Colonic mucosa (tissue), 4 donors: ENCODE measurements at regions not wholly inside any gene's neighbourhood (a gene's known extent, or its start where the extent isn't known, plus 50 kb on each side); places are given as distances from the start of the nearest gene placed in this dataset.

Experiments used
- DNase-seq: peaks from one replicate; pipeline ENCODE4 v3.0.0-alpha.2; 2020
- H3K27ac ChIP-seq: fragments of 200-600 bp; one replicate; pipeline ENCODE4 v1.8.0; 2021
- H3K27me3 ChIP-seq: fragments of 200-600 bp; one replicate; pipeline ENCODE4 v1.8.0; 2021
- H3K36me3 ChIP-seq: fragments of 200-600 bp; one replicate; pipeline ENCODE4 v1.8.0; 2021
- H3K4me1 ChIP-seq: fragments of 200-600 bp; one replicate; pipeline ENCODE4 v1.8.0; 2021; ENCODE audit warnings: mild to moderate bottlenecking
- H3K4me3 ChIP-seq: fragments of 200-600 bp; one replicate; pipeline ENCODE4 v1.8.0; 2021
- H3K9ac ChIP-seq, 2 donors: one replicate each; pipeline ENCODE4 v1.7.0; 2013; ENCODE audit warnings: control low read depth in 2 of 2, low read depth in 2 of 2, low read length in 2 of 2
- H3K9me3 ChIP-seq: fragments of 200-600 bp; one replicate; pipeline ENCODE4 v1.8.0; 2021
- intact Hi-C: fragments of 100-400 bp; cut with DNase I; formaldehyde crosslinking; loops from one replicate; pipeline ENCODE4 v1.14.1; 2022
- TF ChIP-seq, protein P1 (sequence below): fragments of 200-600 bp; IDR thresholded peaks from one replicate; pipeline ENCODE4 v1.8.0; 2022; ENCODE audit warnings: antibody characterized with exemption, mild to moderate bottlenecking
- donor health status: healthy.
- donor health status: DM: no; HTN: no; CAD: no.
- donor health status: DM: no; HTN: no; CAD: no.

DNA sequence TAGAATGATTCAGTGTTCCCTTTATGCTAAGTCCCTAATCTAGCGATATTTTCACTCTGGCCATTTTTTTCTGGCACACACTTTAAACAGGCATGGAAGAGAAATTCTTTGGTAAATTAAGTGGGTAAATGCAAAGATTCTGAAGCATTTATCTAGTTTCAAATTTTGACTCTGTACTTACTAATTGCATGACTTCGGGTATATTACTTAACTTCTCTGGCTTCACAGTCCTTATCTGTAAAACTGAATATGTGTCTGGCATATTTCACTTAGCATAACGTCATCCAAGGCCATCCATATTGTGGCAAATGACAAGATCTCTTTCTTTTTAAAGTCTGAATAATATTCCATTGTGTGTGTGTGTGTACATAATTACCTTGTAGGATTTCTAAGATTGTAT is 114.5 kb downstream of the MBL2 start:
- no peak overlapping the region for H3K27ac ChIP-seq
- intact Hi-C loops = no loop called here
- DNase-seq = no peak
- H3K36me3 ChIP-seq = no peaks in the 10 kb centered on the region
- no peaks in the 10 kb centered on the region for H3K4me1 ChIP-seq
- no peak overlapping the region for H3K9ac ChIP-seq
- H3K27me3 ChIP-seq = no peaks in the 10 kb centered on the region
- TF ChIP-seq, protein P1, sequence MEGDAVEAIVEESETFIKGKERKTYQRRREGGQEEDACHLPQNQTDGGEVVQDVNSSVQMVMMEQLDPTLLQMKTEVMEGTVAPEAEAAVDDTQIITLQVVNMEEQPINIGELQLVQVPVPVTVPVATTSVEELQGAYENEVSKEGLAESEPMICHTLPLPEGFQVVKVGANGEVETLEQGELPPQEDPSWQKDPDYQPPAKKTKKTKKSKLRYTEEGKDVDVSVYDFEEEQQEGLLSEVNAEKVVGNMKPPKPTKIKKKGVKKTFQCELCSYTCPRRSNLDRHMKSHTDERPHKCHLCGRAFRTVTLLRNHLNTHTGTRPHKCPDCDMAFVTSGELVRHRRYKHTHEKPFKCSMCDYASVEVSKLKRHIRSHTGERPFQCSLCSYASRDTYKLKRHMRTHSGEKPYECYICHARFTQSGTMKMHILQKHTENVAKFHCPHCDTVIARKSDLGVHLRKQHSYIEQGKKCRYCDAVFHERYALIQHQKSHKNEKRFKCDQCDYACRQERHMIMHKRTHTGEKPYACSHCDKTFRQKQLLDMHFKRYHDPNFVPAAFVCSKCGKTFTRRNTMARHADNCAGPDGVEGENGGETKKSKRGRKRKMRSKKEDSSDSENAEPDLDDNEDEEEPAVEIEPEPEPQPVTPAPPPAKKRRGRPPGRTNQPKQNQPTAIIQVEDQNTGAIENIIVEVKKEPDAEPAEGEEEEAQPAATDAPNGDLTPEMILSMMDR = no peak
- no peak overlapping the region for H3K4me3 ChIP-seq
- no peaks in the 10 kb centered on the region for H3K9me3 ChIP-seq

- DNase-seq = no peak
- H3K9me3 ChIP-seq = no peaks in the 10 kb centered on the region
- no peak overlapping the region for H3K4me3 ChIP-seq
- no peaks in the 10 kb centered on the region for H3K4me1 ChIP-seq
- no peaks in the 10 kb centered on the region for H3K36me3 ChIP-seq
- TF ChIP-seq, protein P1 = no peak
- no peaks in the 10 kb centered on the region for H3K27me3 ChIP-seq
- intact Hi-C loops = no loop called here
- no peak overlapping the region for H3K9ac ChIP-seq
- no peak overlapping the region for H3K27ac ChIP-seq
Observed at GRCh38 chr10:52659085-52659484, 113.5 kb downstream of the MBL2 start.

- Histone ChIP-seq H3K9me3 (no peaks in the 10 kb centered on the region), H3K4me1 (no peaks in the 10 kb centered on the region), H3K36me3 (no peaks in the 10 kb centered on the region), H3K9ac (no peak overlapping the region), H3K4me3 (no peak overlapping the region), H3K27me3 (no peaks in the 10 kb centered on the region), H3K27ac (no peak overlapping the region)
- TF ChIP-seq, protein P1 = no peak
- intact Hi-C loops = no loop called here
- DNase-seq = no peak
Observed at GRCh38 chr10:52662256-52662655, 110.3 kb downstream of the MBL2 start.

- no peaks in the 10 kb centered on the region for H3K36me3 ChIP-seq
- intact Hi-C loops = no loop called here
- no peaks in the 10 kb centered on the region for H3K9me3 ChIP-seq
- no peak overlapping the region for H3K27ac ChIP-seq
- no peak for DNase-seq
- no peaks in the 10 kb centered on the region for H3K27me3 ChIP-seq
- no peaks in the 10 kb centered on the region for H3K4me1 ChIP-seq
- TF ChIP-seq, protein P1 = no peak
- no peak overlapping the region for H3K4me3 ChIP-seq
- H3K9ac ChIP-seq = no peak overlapping the region
Observed at GRCh38 chr10:52663161-52663560, 109.4 kb downstream of the MBL2 start.

DNA sequence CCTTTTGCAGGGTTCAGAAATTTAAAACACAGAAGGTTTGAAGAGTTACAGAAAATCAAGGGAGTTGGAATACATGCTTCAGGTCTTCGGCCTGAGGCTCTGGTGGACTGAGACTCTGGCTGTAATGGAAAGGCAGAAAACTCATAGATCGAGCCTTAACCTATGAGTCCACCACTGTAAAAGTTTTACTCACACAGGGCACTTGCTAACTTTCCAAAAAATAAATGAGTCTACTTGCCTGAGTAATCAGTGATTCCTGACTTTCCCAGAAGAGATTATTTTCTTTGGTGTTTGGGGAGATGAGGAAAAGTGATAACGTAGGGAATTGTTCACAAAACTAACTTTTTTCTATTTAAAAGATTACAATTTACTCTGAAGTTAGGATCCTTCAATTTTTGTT is 108.0 kb downstream of the MBL2 start:
- Histone ChIP-seq H3K27me3 (no peaks in the 10 kb centered on the region), H3K4me3 (no peak overlapping the region), H3K9me3 (no peaks in the 10 kb centered on the region), H3K9ac (no peak overlapping the region), H3K27ac (no peak overlapping the region), H3K36me3 (no peaks in the 10 kb centered on the region), H3K4me1 (no peaks in the 10 kb centered on the region)
- DNase-seq = no peak
- TF ChIP-seq, protein P1 = no peak
- intact Hi-C loops = no loop called here

- Histone ChIP-seq H3K4me3 (no peak overlapping the region), H3K27ac (no peak overlapping the region), H3K27me3 (no peaks in the 10 kb centered on the region), H3K36me3 (no peaks in the 10 kb centered on the region), H3K9me3 (no peaks in the 10 kb centered on the region), H3K4me1 (no peaks in the 10 kb centered on the region), H3K9ac (no peak overlapping the region)
- TF ChIP-seq, protein P1 = no peak
- intact Hi-C loops = no loop called here
- no peak for DNase-seq
Observed at GRCh38 chr10:52665821-52666220, 106.8 kb downstream of the MBL2 start.
